Suprapubic skin (tissue), 4 donors: ENCODE measurements at regions not wholly inside any gene's neighbourhood (a gene's known extent, or its start where the extent isn't known, plus 50 kb on each side); places are given as distances from the start of the nearest gene placed in this dataset.

Experiments
- POLR2A ChIP-seq, 2 donors: fragments of 450-650 bp; IDR thresholded peaks; one replicate each; pipeline ENCODE4 v1.6.1; 2017; ENCODE audit warnings: antibody characterized with exemption in 2 of 2, mild to moderate bottlenecking in 2 of 2, moderate library complexity in 2 of 2
- POLR2AphosphoS5 ChIP-seq, 3 donors: sonication (generic); formaldehyde crosslinking; IDR thresholded peaks; one replicate each; pipeline ENCODE4 v1.6.1; 2017; ENCODE audit warnings: antibody characterized with exemption in 3 of 3
- TF ChIP-seq, protein P1 (sequence below), 2 donors: fragments of 200-600 bp in 1 of 2; fragments of 450-650 bp in 1 of 2; sonication (generic) in 1 of 2; IDR thresholded peaks; one replicate each; pipeline ENCODE4 v1.5.1; 2016 to 2019; ENCODE audit warnings: antibody characterized with exemption in 2 of 2, mild to moderate bottlenecking in 1 of 2, moderate library complexity in 1 of 2

DNA sequence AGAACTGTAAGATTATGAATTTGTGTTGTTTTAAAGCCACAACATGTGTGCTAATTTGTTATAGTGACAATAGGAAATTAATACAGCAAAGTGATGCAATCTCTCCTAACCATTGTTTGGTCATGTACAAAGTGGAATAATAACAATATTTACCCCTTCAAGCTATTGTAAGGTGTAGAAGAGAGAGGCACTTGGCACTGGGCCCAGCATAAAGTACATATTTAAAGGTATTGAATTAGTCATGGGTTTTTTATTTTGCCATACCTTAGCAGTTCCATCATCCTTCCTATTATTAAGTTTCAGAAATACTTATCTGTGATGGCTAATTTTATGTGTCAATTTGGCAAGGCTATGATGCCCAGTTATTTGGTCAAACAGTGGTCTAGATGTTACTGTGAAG is 322.4 kb upstream of the TSHZ2 start:
- TF ChIP-seq, protein P1, sequence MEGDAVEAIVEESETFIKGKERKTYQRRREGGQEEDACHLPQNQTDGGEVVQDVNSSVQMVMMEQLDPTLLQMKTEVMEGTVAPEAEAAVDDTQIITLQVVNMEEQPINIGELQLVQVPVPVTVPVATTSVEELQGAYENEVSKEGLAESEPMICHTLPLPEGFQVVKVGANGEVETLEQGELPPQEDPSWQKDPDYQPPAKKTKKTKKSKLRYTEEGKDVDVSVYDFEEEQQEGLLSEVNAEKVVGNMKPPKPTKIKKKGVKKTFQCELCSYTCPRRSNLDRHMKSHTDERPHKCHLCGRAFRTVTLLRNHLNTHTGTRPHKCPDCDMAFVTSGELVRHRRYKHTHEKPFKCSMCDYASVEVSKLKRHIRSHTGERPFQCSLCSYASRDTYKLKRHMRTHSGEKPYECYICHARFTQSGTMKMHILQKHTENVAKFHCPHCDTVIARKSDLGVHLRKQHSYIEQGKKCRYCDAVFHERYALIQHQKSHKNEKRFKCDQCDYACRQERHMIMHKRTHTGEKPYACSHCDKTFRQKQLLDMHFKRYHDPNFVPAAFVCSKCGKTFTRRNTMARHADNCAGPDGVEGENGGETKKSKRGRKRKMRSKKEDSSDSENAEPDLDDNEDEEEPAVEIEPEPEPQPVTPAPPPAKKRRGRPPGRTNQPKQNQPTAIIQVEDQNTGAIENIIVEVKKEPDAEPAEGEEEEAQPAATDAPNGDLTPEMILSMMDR (IDR thresholded peaks at IDR 0.05), result no peak
- TF ChIP-seq POLR2A (IDR thresholded peaks at IDR 0.05), result no peak
- TF ChIP-seq POLR2AphosphoS5 (IDR thresholded peaks at IDR 0.05), result no peak
